Neuronal stem cell (in vitro differentiated cells): ENCODE measurements at regions not wholly inside any gene's neighbourhood (a gene's known extent, or its start where the extent isn't known, plus 50 kb on each side); places are given as distances from the start of the nearest gene placed in this dataset.
A peak's percentile ranks its signal among the peaks of the same experiment; 100 is the strongest.

ENCODE experiments used
- DNase-seq: peaks from one replicate; pipeline ENCODE4 v3.0.0-alpha.2; 2013; ENCODE audit warnings: low spot score
- H2AFZ ChIP-seq: one replicate; pipeline ENCODE4 v1.6.1; 2013; ENCODE audit warnings: mild to moderate bottlenecking, low read length, inconsistent platforms
- H2AK5ac ChIP-seq: 2 replicates; pipeline ENCODE4 v1.6.1; 2013; ENCODE audit warnings: low read depth, mild to moderate bottlenecking, inconsistent platforms, low read length, moderate library complexity, mixed read lengths
- H2BK120ac ChIP-seq: 2 replicates; pipeline ENCODE4 v1.6.1; 2013; ENCODE audit warnings: low read depth, mild to moderate bottlenecking, inconsistent platforms, low read length, moderate library complexity, mixed read lengths
- H2BK12ac ChIP-seq: one replicate; pipeline ENCODE4 v1.6.1; 2013; ENCODE audit warnings: low read length, inconsistent platforms
- H2BK15ac ChIP-seq: 2 replicates; pipeline ENCODE4 v1.6.1; 2013; ENCODE audit warnings: mild to moderate bottlenecking, low read length, inconsistent platforms, mixed read lengths
- H2BK5ac ChIP-seq: one replicate; pipeline ENCODE4 v1.6.1; 2013; ENCODE audit warnings: inconsistent platforms, mild to moderate bottlenecking, low read length, moderate library complexity
- H3K14ac ChIP-seq: one replicate; pipeline ENCODE4 v1.6.1; 2013; ENCODE audit warnings: low read length, inconsistent platforms
- H3K18ac ChIP-seq: 2 replicates; pipeline ENCODE4 v1.6.1; 2013; ENCODE audit warnings: low read length, inconsistent platforms
- H3K23ac ChIP-seq: 2 replicates; pipeline ENCODE4 v1.6.1; 2013; ENCODE audit warnings: low read depth, mild to moderate bottlenecking, mixed read lengths, low read length, inconsistent platforms; ENCODE audit not compliant: poor library complexity
- H3K27ac ChIP-seq: replicated peaks from 3 replicates; pipeline ENCODE4 v1.5.1; 2013; ENCODE audit warnings: low read length, inconsistent platforms
- H3K27me3 ChIP-seq, 3 experiments: 2 replicates each; pipeline ENCODE4 v1.6.1; 2013; ENCODE audit warnings: low read length in 3 of 3, mild to moderate bottlenecking in 2 of 3, inconsistent platforms in 1 of 3, low read depth in 1 of 3, mixed read lengths in 1 of 3, moderate library complexity in 1 of 3; ENCODE audit not compliant: control insufficient read depth in 3 of 3, insufficient read depth in 3 of 3
- H3K36me3 ChIP-seq, 2 donors: replicated peaks in 1 of 2; 2 replicates each; pipeline ENCODE4 v1.6.1; 2013; ENCODE audit warnings: low read length in 2 of 2; ENCODE audit not compliant: control insufficient read depth in 2 of 2, insufficient read depth in 2 of 2
- H3K4ac ChIP-seq: 2 replicates; pipeline ENCODE4 v1.6.1; 2013; ENCODE audit warnings: inconsistent platforms, mild to moderate bottlenecking, low read length, moderate library complexity
- H3K4me1 ChIP-seq, 2 donors: 1 replicate in 1 of 2; 2 replicates in 1 of 2; pipeline ENCODE4 v1.6.1; 2013; ENCODE audit warnings: low read length in 2 of 2, low read depth in 1 of 2; ENCODE audit not compliant: control insufficient read depth in 2 of 2, insufficient read depth in 1 of 2
- H3K4me2 ChIP-seq: one replicate; pipeline ENCODE4 v1.6.1; 2013; ENCODE audit warnings: mild to moderate bottlenecking, low read length, inconsistent platforms; ENCODE audit not compliant: insufficient read depth, poor library complexity, severe bottlenecking
- H3K4me3 ChIP-seq, 2 donors: 2 replicates each; pipeline ENCODE4 v1.5.1; 2013; ENCODE audit warnings: low read length in 2 of 2, mild to moderate bottlenecking in 2 of 2, inconsistent platforms in 1 of 2, moderate library complexity in 1 of 2
- H3K79me1 ChIP-seq: one replicate; pipeline ENCODE4 v1.6.1; 2013; ENCODE audit warnings: low read depth, mild to moderate bottlenecking, inconsistent platforms, low read length, moderate library complexity
- H3K9ac ChIP-seq: one replicate; pipeline ENCODE4 v1.6.1; 2013; ENCODE audit warnings: mild to moderate bottlenecking, low read depth, low read length, inconsistent platforms; ENCODE audit not compliant: poor library complexity
- H3K9me3 ChIP-seq, 2 donors: replicated peaks in 1 of 2; 2 replicates each; pipeline versions ENCODE3 to v1.6.1; 2013; ENCODE audit warnings: low read length in 2 of 2, mild to moderate bottlenecking in 2 of 2, inconsistent platforms in 1 of 2, low read depth in 1 of 2, mixed read lengths in 1 of 2, moderate library complexity in 1 of 2; ENCODE audit not compliant: control insufficient read depth in 2 of 2, insufficient read depth in 1 of 2
- H4K8ac ChIP-seq: one replicate; pipeline ENCODE4 v1.6.1; 2013; ENCODE audit warnings: low read depth, mild to moderate bottlenecking, inconsistent platforms, low read length, moderate library complexity
- H4K91ac ChIP-seq: one replicate; pipeline ENCODE4 v1.6.1; 2013; ENCODE audit warnings: low read length, low read depth, mild to moderate bottlenecking, inconsistent platforms; ENCODE audit not compliant: poor library complexity
- WGBS, 2 donors: extraction: QIAGEN DNeasy Blood & Tissue Kit; methylation state at CpG; one replicate each; pipeline ENCODE4 v1.1.7; 2013; ENCODE audit warnings: missing lambda C conversion rate in 2 of 2, mixed read lengths in 1 of 2; ENCODE audit not compliant: insufficient read length in 2 of 2, insufficient replicate concordance in 1 of 2; ENCODE audit errors: extremely low coverage in 2 of 2; 5-methylcytosine and 5-hydroxymethylcytosine counted together

GRCh38 chr15:101121511-101122090, 130.2 kb downstream of the CHSY1 start:
- H2BK5ac ChIP-seq, result peak overlapping the region; percentile 71
- no CpG with 5 or more reads among the region's 26 CpGs for WGBS, 2 donors
- peak overlapping the region; percentile 86 for H3K18ac ChIP-seq
- no peak overlapping the region for H4K91ac ChIP-seq
- H3K4ac ChIP-seq, result no peak overlapping the region
- no peak overlapping the region for H3K9ac ChIP-seq
- no peak overlapping the region for H3K27ac ChIP-seq
- H3K23ac ChIP-seq, result no peak overlapping the region
- no peaks in the 10 kb centered on the region for H3K9me3 ChIP-seq
- no peak overlapping the region for H3K14ac ChIP-seq
- H2BK15ac ChIP-seq, result peak overlapping the region; percentile 83
- peaks cover 2% of the 10 kb centered on the region for H3K79me1 ChIP-seq
- no peak overlapping the region for H4K8ac ChIP-seq
- no peak overlapping the region for H3K4me2 ChIP-seq
- H3K36me3 ChIP-seq, result no peaks in the 10 kb centered on the region
- H2BK120ac ChIP-seq, result no peak overlapping the region
- DNase-seq, result peak; percentile 23
- H3K4me3 ChIP-seq, result no peak overlapping the region
- peak overlapping the region; percentile 10 for H2AK5ac ChIP-seq
- peaks cover 0 to 5% (median 0%) of the 10 kb centered on the region in 3 experiments for H3K27me3 ChIP-seq
- H2AFZ ChIP-seq, result peak overlapping the region; percentile 91
- peaks cover 9 to 19% of the 10 kb centered on the region in 2 donors for H3K4me1 ChIP-seq
- H2BK12ac ChIP-seq, result peak overlapping the region; percentile 1

- peak overlapping the region; percentile 40 for H3K14ac ChIP-seq
- no peak overlapping the region for H3K4me3 ChIP-seq
- peak overlapping the region; percentile 0 for H3K9ac ChIP-seq
- H3K18ac ChIP-seq, result peak overlapping the region; percentile 31
- H3K36me3 ChIP-seq, result no peaks in the 10 kb centered on the region
- peak overlapping the region; percentile 95 for H2AK5ac ChIP-seq
- H3K4me1 ChIP-seq, result peaks cover 7 to 23% of the 10 kb centered on the region in 2 donors
- H3K27ac ChIP-seq, result no peak overlapping the region
- H2AFZ ChIP-seq, result peak overlapping the region; percentile 91
- no peak overlapping the region for H3K4ac ChIP-seq
- H3K23ac ChIP-seq, result peak overlapping the region; percentile 75
- no peaks in the 10 kb centered on the region for H3K9me3 ChIP-seq
- peak overlapping the region; percentile 32 for H2BK5ac ChIP-seq
- peak overlapping the region; percentile 4 for H2BK120ac ChIP-seq
- no peak overlapping the region for H3K4me2 ChIP-seq
- no peak overlapping the region for H2BK15ac ChIP-seq
- H3K27me3 ChIP-seq, result peaks cover 0 to 5% (median 0%) of the 10 kb centered on the region in 3 experiments
- peak overlapping the region; percentile 89 for H4K91ac ChIP-seq
- peak overlapping the region; percentile 66 for H4K8ac ChIP-seq
- WGBS, 2 donors, result no CpG with 5 or more reads among the region's 19 CpGs
- H2BK12ac ChIP-seq, result no peak overlapping the region
- no peak for DNase-seq
- peaks cover 2% of the 10 kb centered on the region for H3K79me1 ChIP-seq
Measured at GRCh38 chr15:101120987-101121386, 130.9 kb downstream of the CHSY1 start.

GRCh38 chr15:101120473-101120872, 131.4 kb downstream of the CHSY1 start:
- no peak overlapping the region for H3K4me2 ChIP-seq
- peaks cover 0 to 5% (median 0%) of the 10 kb centered on the region in 3 experiments for H3K27me3 ChIP-seq
- DNase-seq, result no peak
- no peak overlapping the region for H4K91ac ChIP-seq
- peaks cover 2% of the 10 kb centered on the region for H3K79me1 ChIP-seq
- H2BK12ac ChIP-seq, result no peak overlapping the region
- H2BK15ac ChIP-seq, result no peak overlapping the region
- H3K4ac ChIP-seq, result no peak overlapping the region
- peak overlapping the region; percentile 32 for H2BK5ac ChIP-seq
- no peaks in the 10 kb centered on the region for H3K9me3 ChIP-seq
- H3K14ac ChIP-seq, result no peak overlapping the region
- no peak overlapping the region for H3K27ac ChIP-seq
- H3K36me3 ChIP-seq, result no peaks in the 10 kb centered on the region
- peak overlapping the region; percentile 0 for H3K9ac ChIP-seq
- peak overlapping the region; percentile 4 for H2BK120ac ChIP-seq
- no peak overlapping the region for H2AFZ ChIP-seq
- peak overlapping the region; percentile 95 for H2AK5ac ChIP-seq
- no peak overlapping the region for H3K23ac ChIP-seq
- H3K4me3 ChIP-seq, result no peak overlapping the region
- H4K8ac ChIP-seq, result no peak overlapping the region
- peaks cover 7 to 28% of the 10 kb centered on the region in 2 donors for H3K4me1 ChIP-seq
- WGBS, 2 donors, result no CpG with 5 or more reads among the region's 6 CpGs
- no peak overlapping the region for H3K18ac ChIP-seq
